ENCODE measurements at regions not wholly inside any gene's neighbourhood (a gene's known extent, or its start where the extent isn't known, plus 50 kb on each side); places are given as distances from the start of the nearest gene placed in this dataset.
"Not testable (repeated sequence)": the region's sequence is repeated elsewhere in the genome, so short reads cannot be mapped to it uniquely, and the experiment has no call there.

- intact Hi-C loops (cut with DNase I) = no loop called here
Observed at GRCh38 chr1:58214674-58215073, 331.9 kb downstream of the OMA1 start.

GRCh38 chr1:58211869-58212268 lies 334.7 kb downstream of the OMA1 start:
- intact Hi-C loops (cut with DNase I) = no loop called here
- DNase-seq (ENCODE audit: low spot score) = no peak

More at GRCh38 chr1:58214674-58215073, 331.9 kb downstream of the OMA1 start:
- no peak for DNase-seq (ENCODE audit: low spot score)

GRCh38 chr1:58209575-58209974 lies 337.0 kb downstream of the OMA1 start:
- intact Hi-C loops (cut with DNase I) = no loop called here
- DNase-seq (ENCODE audit: low spot score) = no peak

- intact Hi-C loops (cut with DNase I) = no loop called here
- no peak for DNase-seq (ENCODE audit: low spot score)
Observed at GRCh38 chr1:58206749-58207148, 339.8 kb downstream of the OMA1 start.

GRCh38 chr1:58204284-58204683 lies 342.2 kb downstream of the OMA1 start:
- intact Hi-C loops (cut with DNase I) = no loop called here
- no peak for DNase-seq (ENCODE audit: low spot score)

- no peak for DNase-seq (ENCODE audit: low spot score)
- intact Hi-C loops (cut with DNase I) = no loop called here
Observed at GRCh38 chr1:58201492-58202106, 344.9 kb downstream of the OMA1 start.

- intact Hi-C loops (cut with DNase I) = no loop called here
- no peak for DNase-seq (ENCODE audit: low spot score)
Observed at GRCh38 chr1:58200437-58200836, 346.1 kb downstream of the OMA1 start.

- intact Hi-C loops (cut with DNase I) = no loop called here
- no peak for DNase-seq (ENCODE audit: low spot score)
Observed at GRCh38 chr1:58197811-58198210, 348.7 kb downstream of the OMA1 start.

GRCh38 chr1:58190267-58190988 lies 356.1 kb downstream of the OMA1 start:
- intact Hi-C loops (cut with DNase I) = no loop called here
- DNase-seq (ENCODE audit: low spot score) = no peak

- intact Hi-C loops (cut with DNase I) = no loop called here
- no peak for DNase-seq (ENCODE audit: low spot score)
Observed at GRCh38 chr1:58189453-58189852, 357.1 kb downstream of the OMA1 start.

- DNase-seq (ENCODE audit: low spot score) = no peak
- intact Hi-C loops (cut with DNase I) = no loop called here
Observed at GRCh38 chr1:58183286-58183685, 363.2 kb downstream of the OMA1 start.

- intact Hi-C loops (cut with DNase I) = no loop called here
- no peak for DNase-seq (ENCODE audit: low spot score)
Observed at GRCh38 chr1:58180537-58180936, 366.0 kb downstream of the OMA1 start.

- intact Hi-C loops (cut with DNase I); DNase-seq (ENCODE audit: low spot score): not testable (repeated sequence)
Observed at GRCh38 chr1:58169160-58169559, 377.4 kb downstream of the OMA1 start.

GRCh38 chr1:58167131-58167530 lies 379.4 kb downstream of the OMA1 start:
- DNase-seq (ENCODE audit: low spot score); intact Hi-C loops (cut with DNase I): not testable (repeated sequence)

GRCh38 chr1:58166417-58166816 lies 380.1 kb downstream of the OMA1 start:
- intact Hi-C loops (cut with DNase I) = no loop called here

GRCh38 chr1:58165073-58165472 lies 381.5 kb downstream of the OMA1 start:
- intact Hi-C loops (cut with DNase I) = no loop called here
- no peak for DNase-seq (ENCODE audit: low spot score)

More at GRCh38 chr1:58166417-58166816, 380.1 kb downstream of the OMA1 start:
- no peak for DNase-seq (ENCODE audit: low spot score)

GRCh38 chr1:58162952-58163550 lies 383.5 kb downstream of the OMA1 start:
- intact Hi-C loops (cut with DNase I) = no loop called here
- DNase-seq (ENCODE audit: low spot score) = no peak

- intact Hi-C loops (cut with DNase I) = no loop called here
- DNase-seq (ENCODE audit: low spot score) = no peak
Observed at GRCh38 chr1:58159434-58159830, 387.1 kb downstream of the OMA1 start.

GRCh38 chr1:58158506-58159433 lies 387.8 kb downstream of the OMA1 start:
- no peak for DNase-seq (ENCODE audit: low spot score)
- intact Hi-C loops (cut with DNase I) = no loop called here

GRCh38 chr1:58158016-58158415 lies 388.5 kb downstream of the OMA1 start:
- no peak for DNase-seq (ENCODE audit: low spot score)
- intact Hi-C loops (cut with DNase I) = no loop called here

All from cardiac septum (tissue), 1 donor.